Lung (tissue), 11 donors: ENCODE measurements at regions not wholly inside any gene's neighbourhood (a gene's known extent, or its start where the extent isn't known, plus 50 kb on each side); places are given as distances from the start of the nearest gene placed in this dataset.

ENCODE experiments used
- ATAC-seq: fragments of 200-7000 bp; cut with Tn5 transposase; one replicate; pipeline ENCODE4 v1.9.1; 2020; ENCODE audit warnings: moderate number of reproducible peaks; ENCODE audit not compliant: insufficient read depth, low FRiP score
- DNase-seq, 3 donors: peaks; one replicate each; pipeline ENCODE4 v3.0.0-alpha.2; 2013 to 2017
- H3K27ac ChIP-seq, 2 donors: one replicate each; pipeline ENCODE4 v1.5.1; 2013; ENCODE audit warnings: mild to moderate bottlenecking in 2 of 2, moderate library complexity in 2 of 2, control low read depth in 1 of 2, inconsistent platforms in 1 of 2, low read depth in 1 of 2, low read length in 1 of 2
- H3K27me3 ChIP-seq, 3 donors: one replicate each; pipeline ENCODE4 v1.5.1; 2013; ENCODE audit warnings: low read length in 2 of 3; ENCODE audit not compliant: control insufficient read depth in 3 of 3, insufficient read depth in 3 of 3
- H3K36me3 ChIP-seq, 4 donors: one replicate each; pipeline ENCODE4 v1.5.1; 2013; ENCODE audit warnings: low read length in 4 of 4, mild to moderate bottlenecking in 1 of 4, moderate library complexity in 1 of 4; ENCODE audit not compliant: control insufficient read depth in 4 of 4, insufficient read depth in 4 of 4
- H3K4me1 ChIP-seq, 5 donors: one replicate each; pipeline ENCODE4 v1.5.1; 2013; ENCODE audit warnings: low read length in 5 of 5, mild to moderate bottlenecking in 2 of 5, moderate library complexity in 1 of 5; ENCODE audit not compliant: control insufficient read depth in 5 of 5, insufficient read depth in 5 of 5
- H3K4me3 ChIP-seq: one replicate; pipeline ENCODE4 v1.5.1; 2013; ENCODE audit warnings: mild to moderate bottlenecking, control low read depth, moderate library complexity
- H3K9ac ChIP-seq, 2 donors: one replicate each; pipeline ENCODE4 v1.5.1; 2013; ENCODE audit warnings: low read length in 2 of 2, control low read depth in 1 of 2; ENCODE audit not compliant: insufficient read depth in 1 of 2
- H3K9me3 ChIP-seq, 4 donors: one replicate each; pipeline ENCODE4 v1.5.1; 2013; ENCODE audit warnings: low read length in 3 of 4, mild to moderate bottlenecking in 1 of 4, moderate library complexity in 1 of 4; ENCODE audit not compliant: control insufficient read depth in 4 of 4, insufficient read depth in 3 of 4
- CTCF ChIP-seq: IDR thresholded peaks from 2 replicates; pipeline ENCODE4 v1.5.1; 2012; ENCODE audit warnings: mild to moderate bottlenecking; ENCODE audit errors: control extremely low read depth, extremely low read depth
- WGBS, 2 donors: extraction: QIAGEN DNeasy Blood & Tissue Kit; methylation state at CpG; one replicate each; pipeline ENCODE4 v1.1.7; 2013; 5-methylcytosine and 5-hydroxymethylcytosine counted together
- donor health status: control.
- donor health status: control.
- donor health status: Bipolar disorder and iron deficiency.
- donor health status: healthy.
- donor health status: DM: yes; HTN: yes; CAD: no.

GRCh38 chr12:34376133-34376799 lies 354.0 kb downstream of the ALG10 start:
- H3K36me3 ChIP-seq, result no peaks in the 10 kb centered on the region
- H3K27me3 ChIP-seq, result no peaks in the 10 kb centered on the region
- no peak overlapping the region for H3K4me3 ChIP-seq
- ATAC-seq (no peak), DNase-seq (no peak)
- H3K27ac ChIP-seq, result no peak overlapping the region
- H3K9me3 ChIP-seq, result peaks cover 0 to 90% (median 0%) of the 10 kb centered on the region in 4 donors
- no peaks in the 10 kb centered on the region for H3K4me1 ChIP-seq
- H3K9ac ChIP-seq, result no peak overlapping the region
- no peak for TF ChIP-seq CTCF
- WGBS, 2 donors, result 71 to 74% methylated on average over 28 of the region's 28 CpGs

- Histone ChIP-seq H3K9ac (no peak overlapping the region), H3K36me3 (no peaks in the 10 kb centered on the region), H3K4me1 (no peaks in the 10 kb centered on the region), H3K27ac (no peak overlapping the region), H3K27me3 (no peaks in the 10 kb centered on the region), H3K9me3 (peaks cover 0 to 90% (median 0%) of the 10 kb centered on the region in 4 donors), H3K4me3 (no peak overlapping the region)
- DNase-seq (no peak), ATAC-seq (no peak)
- WGBS, 2 donors, result 73 to 75% methylated on average over 35 of the region's 35 CpGs
- TF ChIP-seq CTCF, result no peak
These were observed 355.1 kb downstream of the ALG10 start for GRCh38 chr12:34377243-34378035.

DNA sequence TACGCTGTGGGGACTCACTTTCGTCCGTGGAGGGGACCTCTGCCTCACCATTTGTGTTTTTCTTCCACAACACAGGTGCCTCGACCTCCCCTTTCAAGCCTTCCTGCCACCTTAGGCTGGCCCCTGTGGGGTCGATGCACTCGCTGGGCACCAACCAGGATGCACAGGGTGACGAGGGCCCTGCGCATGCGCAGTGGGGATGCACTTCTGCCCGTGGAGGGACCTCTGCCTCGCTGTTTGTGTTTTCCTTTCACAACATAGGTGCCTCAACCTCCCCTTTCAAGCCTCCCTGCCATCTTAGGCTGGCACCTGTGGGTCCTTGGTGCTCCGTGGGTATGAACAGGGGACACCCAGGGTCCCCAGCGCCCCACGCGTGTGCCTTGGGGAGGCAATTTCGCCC lies 356.8 kb downstream of the ALG10 start:
- Histone ChIP-seq H3K9ac (no peak overlapping the region), H3K9me3 (peaks cover 0 to 90% (median 0%) of the 10 kb centered on the region in 4 donors), H3K4me3 (no peak overlapping the region), H3K27ac (no peak overlapping the region), H3K36me3 (no peaks in the 10 kb centered on the region), H3K27me3 (no peaks in the 10 kb centered on the region), H3K4me1 (no peaks in the 10 kb centered on the region)
- DNase-seq (no peak), ATAC-seq (no peak)
- no peak for TF ChIP-seq CTCF
- WGBS, 2 donors, result 59 to 60% methylated on average over 16 of the region's 16 CpGs
